Pulmonary artery endothelial cell (primary cell): ENCODE measurements at regions not wholly inside any gene's neighbourhood (a gene's known extent, or its start where the extent isn't known, plus 50 kb on each side); places are given as distances from the start of the nearest gene placed in this dataset.
"Not testable (repeated sequence)": the region's sequence is repeated elsewhere in the genome, so short reads cannot be mapped to it uniquely, and the experiment has no call there.

Experiments used
- DNase-seq: peaks from one replicate; pipeline ENCODE4 v3.0.0-alpha.2; 2011; ENCODE audit warnings: low read depth, low spot score

DNA sequence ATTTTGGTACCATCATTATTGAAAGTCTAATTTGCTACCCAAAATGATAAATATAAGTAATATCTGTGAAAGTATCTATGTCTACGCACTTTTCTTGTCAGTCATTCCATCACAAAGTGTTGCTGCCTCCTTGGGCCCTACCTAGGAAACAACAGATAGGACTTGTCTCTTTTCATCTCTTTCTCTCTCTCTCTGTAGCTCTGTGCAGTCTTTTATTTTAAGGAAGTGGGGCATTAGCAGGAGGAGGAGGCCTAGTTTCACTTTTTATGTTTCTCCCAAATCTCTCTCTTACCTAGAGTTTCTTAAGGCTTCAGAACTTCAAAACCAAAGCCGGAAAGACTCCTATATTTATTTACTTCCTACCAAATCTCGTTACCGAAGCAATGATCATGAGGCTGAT lies 354.8 kb upstream of the LUZP2 start:
- no peak for DNase-seq

DNA sequence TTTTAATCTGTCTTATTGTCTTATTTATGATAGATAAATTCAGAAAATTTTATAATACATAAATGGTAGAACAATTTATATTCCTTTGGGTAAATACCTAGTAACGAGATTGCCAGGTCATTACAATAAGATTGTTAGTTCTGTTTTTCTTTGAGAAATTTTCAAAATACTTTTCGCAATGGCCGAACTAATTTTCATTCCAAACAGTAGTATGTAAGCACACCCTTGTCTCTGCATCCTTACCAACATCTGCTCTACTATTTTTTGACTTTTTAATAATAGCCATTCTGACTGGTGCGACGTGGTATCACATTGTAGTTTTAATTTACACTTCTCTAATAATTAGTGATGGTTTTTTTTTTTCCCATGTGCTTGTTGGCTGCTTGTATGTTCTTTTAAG lies 351.4 kb upstream of the LUZP2 start:
- no peak for DNase-seq

DNA sequence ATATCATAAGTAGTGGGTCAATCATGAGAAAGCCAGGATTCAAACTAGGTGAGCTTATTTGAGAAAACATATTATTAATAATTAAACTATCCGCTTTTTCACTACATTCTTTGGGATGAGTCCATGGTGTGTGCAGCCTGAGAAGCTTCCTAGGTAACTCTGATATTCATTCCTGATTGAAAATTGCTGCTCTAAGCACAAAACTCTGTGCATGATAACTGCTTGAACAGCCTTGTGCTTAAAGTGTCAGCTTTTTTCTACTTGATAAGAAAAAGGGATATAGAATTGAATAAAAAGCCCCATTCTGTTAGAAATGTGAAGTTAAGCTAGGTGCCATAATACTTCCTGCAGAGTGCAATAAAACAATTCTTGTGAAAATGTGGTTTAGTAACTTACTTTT lies 343.5 kb upstream of the LUZP2 start:
- no peak for DNase-seq

GRCh38 chr11:24155792-24156191 lies 341.1 kb upstream of the LUZP2 start:
- no peak for DNase-seq

- DNase-seq = no peak
Measured at GRCh38 chr11:24157316-24157715, 339.5 kb upstream of the LUZP2 start.

DNA sequence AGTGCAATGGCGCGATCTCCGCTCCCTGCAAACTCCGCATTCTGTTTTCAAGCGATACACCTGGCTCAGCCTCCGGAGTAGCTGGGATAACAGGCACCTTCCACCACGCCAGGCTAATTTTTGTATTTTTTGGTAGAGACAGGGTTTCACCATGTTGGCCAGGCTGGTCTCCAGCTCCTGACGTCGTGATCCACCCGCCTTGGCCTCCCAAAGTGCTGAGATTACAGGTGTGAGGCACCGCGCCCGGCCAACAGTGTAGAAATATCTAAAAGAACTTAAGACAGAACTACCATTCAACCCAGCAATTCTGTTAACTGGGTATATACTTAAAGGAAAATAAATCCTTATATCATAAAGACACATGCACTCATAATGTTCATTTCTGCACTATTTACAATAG lies 335.3 kb upstream of the LUZP2 start:
- no peak for DNase-seq

DNA sequence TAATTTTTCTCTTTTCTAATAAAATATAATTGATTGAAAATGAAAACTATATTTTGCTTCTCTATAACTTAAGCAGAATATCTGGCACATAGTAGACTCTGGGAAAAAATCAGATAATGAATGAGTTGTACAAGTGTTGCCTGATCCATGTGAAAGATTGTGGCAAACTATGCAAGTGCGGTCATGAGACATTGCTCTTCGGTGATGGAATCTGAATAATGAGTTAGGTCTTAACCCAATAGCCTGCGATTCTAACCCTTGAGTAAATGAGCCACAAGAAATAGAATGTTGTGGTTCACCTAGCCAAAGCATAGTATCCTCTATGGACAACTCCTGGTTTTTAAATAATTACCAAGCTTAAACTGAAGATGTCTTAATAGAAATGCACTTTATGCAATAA lies 333.7 kb upstream of the LUZP2 start:
- no peak for DNase-seq

- DNase-seq = no peak
Measured at GRCh38 chr11:24163841-24164240, 333.0 kb upstream of the LUZP2 start.

DNA sequence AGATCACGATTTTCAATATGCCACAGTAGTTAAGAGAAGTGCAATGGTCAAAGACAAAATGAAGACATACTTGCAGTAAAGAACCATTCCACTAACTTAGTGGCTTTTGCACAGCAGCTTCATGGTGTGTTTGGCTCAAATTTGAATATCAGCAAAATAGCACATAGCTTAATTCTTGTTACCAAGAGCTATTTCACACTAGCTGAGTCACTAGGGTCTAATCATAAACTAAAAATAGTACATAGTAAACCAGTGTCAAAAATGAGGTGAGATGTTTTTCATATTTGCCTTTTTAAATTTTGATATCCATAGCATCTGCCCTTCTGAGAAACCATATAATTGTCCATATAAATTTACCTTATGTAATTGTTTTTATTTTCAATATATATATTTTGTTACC lies 325.0 kb upstream of the LUZP2 start:
- DNase-seq = no peak

- no peak for DNase-seq
Measured at GRCh38 chr11:24181395-24182047, 315.3 kb upstream of the LUZP2 start.

- not testable (repeated sequence) for DNase-seq
Measured at GRCh38 chr11:24185535-24185934, 311.3 kb upstream of the LUZP2 start.

DNA sequence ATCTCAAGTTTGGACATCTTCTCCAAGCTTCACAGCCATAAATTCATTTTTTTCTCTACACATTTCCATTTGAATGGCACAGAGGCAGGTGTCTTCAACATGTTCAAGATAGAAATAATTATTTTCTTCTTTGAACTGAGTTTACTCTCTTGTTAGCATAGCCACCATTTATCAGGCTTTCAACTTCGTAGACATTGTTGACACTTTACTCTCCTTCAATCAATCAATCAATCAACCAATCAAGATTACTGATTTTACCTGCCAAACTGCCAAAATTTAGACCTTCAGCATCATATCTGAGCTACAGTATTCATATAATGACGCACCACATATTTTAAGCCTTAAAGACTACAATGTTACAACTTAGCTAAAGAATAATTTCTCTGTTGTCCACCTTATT lies 300.1 kb upstream of the LUZP2 start:
- DNase-seq = no peak

- DNase-seq = no peak
Measured at GRCh38 chr11:24198481-24198880, 298.4 kb upstream of the LUZP2 start.

DNA sequence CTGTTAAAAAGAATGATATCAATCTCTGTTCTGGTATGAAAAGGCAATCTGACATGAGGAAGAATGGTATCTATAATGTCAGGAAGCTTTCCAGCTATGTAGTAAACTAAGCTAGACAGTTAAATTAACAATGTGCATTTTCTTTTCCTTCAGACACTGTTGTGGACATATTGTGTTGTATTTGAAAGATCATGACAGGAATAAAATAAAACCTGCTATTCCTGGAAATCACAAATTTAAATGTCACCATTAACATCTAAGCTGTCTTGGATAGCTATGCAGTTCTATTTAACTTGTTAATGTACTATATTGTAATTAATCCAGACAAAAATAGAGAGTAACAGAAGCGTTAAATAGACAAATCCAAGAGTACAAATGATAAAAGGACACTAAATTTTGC lies 297.4 kb upstream of the LUZP2 start:
- no peak for DNase-seq

GRCh38 chr11:24206030-24206429 lies 290.8 kb upstream of the LUZP2 start:
- DNase-seq = no peak

DNA sequence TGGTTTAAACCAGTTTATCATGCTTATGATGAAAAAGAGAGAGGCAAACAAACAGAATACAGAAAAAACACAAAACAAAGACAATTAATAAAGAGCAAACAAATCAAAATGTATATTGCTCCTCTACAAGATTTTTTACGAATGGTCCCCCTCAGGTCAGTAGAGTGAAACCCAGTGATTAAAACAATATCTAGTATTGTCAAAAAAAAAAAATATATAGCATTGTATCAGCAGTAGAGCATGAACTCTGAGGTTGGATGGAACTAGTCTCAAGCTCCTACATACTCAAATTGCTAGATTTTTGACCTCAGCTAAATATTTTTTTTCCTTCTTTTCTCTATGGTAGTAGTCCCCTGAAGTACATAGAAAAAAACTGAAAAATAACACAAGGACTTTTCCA lies 290.3 kb upstream of the LUZP2 start:
- DNase-seq = no peak

DNA sequence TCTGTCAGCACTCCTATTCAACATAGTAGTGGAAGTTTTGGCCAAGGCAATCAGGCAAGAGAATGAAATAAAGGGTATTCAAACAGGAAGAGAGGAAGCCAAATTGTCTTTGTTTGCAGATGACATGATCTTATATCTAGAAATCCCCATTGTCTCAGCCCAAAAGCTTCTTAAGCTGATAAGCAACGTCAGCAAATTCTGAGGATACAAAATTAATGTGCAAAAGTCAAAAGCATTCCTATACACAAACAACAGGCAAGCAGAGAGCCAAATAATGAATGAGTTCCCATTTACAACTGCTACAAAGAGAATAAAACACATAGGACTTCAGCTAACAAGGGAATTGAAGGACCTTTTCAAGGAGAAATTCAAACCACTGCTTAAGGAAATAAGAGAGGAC lies 280.4 kb upstream of the LUZP2 start:
- no peak for DNase-seq

GRCh38 chr11:24217319-24217718 lies 279.5 kb upstream of the LUZP2 start:
- not testable (repeated sequence) for DNase-seq

DNA sequence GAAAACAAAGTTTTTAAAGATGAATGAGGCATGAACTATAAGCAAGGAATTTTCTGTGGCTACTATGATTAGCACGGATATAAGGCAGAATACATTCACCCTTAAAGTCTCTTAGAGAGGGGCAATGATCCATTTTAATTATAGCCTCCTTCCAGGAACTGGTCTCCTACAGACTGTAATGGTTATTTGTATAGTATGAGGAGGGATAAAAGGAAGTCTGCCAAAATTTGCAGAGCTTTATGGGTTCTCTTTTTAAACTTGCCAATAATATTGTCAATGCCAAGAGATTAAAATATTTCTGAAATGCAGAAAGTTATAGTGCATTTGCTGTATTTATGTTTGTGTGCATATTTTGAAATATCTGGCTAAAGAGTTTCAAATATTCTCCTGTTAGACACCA lies 271.4 kb upstream of the LUZP2 start:
- DNase-seq = no peak

- no peak for DNase-seq
Measured at GRCh38 chr11:24226606-24227005, 270.2 kb upstream of the LUZP2 start.

DNA sequence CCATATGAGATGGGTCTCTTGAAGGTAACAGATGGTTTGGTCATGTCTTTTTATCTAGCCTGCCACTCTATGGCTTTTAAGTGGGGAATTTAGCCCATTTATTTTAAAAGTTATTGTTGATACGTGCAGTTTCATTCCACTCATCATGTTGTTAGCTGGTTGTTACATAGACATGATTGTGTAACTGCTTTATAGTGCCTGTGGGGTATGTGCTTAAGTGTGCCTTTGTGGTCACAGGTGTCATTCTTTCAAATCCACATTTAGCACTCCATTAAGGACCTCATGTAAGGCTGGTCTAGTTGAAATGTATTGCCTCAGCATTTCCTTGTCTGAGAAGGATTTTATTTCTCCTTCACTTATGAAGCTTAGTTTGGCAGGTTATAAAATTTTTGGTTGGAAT lies 263.8 kb upstream of the LUZP2 start:
- no peak for DNase-seq

- DNase-seq = no peak
Measured at GRCh38 chr11:24234822-24235508, 261.9 kb upstream of the LUZP2 start.
